ENCODE measurements at regions not wholly inside any gene's neighbourhood (a gene's known extent, or its start where the extent isn't known, plus 50 kb on each side); places are given as distances from the start of the nearest gene placed in this dataset.
"Not testable (repeated sequence)": the region's sequence is repeated elsewhere in the genome, so short reads cannot be mapped to it uniquely, and the experiment has no call there.

DNA sequence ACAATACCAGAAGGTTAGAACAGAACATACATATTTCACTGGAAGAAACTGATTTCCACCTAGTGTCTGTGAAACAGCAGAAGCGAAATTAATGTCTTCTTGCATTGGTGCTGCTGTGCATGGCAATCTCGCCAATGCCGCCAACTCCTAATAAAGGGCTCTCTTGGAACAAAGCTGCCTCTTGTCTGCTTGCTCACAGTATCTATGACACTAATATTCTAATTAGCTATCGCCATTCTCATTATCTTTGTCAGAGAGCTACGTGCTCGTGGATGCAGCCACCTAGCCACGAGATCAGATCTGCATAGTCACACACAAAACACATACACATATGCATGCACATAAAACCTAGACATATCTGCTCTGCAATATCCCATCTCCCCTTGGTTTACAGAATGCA lies 145.9 kb upstream of the OLIG3 start:
- CTCF ChIA-PET, result no interaction called here
- POLR2A ChIA-PET, result no interaction called here
- in situ Hi-C loops (cut with HindIII; ENCODE audit: low pct_unique_long_range_greater_than_20kb, low sequenced_read_pairs), result no loop called here

DNA sequence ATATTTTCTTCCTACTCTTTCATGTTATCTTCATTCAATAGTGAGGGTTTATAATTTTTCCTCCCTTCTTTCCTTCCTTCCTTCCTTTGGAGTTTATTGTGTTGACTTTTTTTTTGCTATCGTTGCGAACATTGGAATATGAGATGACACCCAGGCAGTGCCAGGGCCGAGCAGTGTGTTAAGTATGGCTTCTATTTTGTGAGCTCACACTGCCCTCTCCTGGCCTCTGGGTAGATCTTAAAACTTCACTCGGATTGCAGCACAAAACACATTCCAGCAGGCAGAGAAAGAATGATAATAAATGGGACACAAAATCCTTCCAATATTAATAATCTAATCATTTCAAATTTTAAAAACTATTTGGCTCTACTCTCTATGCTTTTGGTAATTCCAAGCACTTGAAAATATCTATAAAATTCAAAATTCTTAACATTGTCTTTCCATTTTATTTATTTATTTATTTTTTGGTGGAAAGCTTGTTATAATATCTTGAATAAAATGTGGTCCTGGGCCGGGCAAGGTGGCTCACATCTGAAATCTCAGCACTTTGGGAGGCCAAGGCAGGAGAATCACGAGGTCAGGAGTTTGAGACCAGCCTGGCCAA lies 147.4 kb upstream of the OLIG3 start:
- DNase-seq (ENCODE audit: low read depth, low spot score) (peak; percentile 32), ATAC-seq (peak; percentile 99)
- intact Hi-C loops (cut with micrococcal nuclease; ENCODE audit: unreplicated experiment), result loop anchor here (1.0 to 5.0 kb wide), 3 partner anchors 299 to 549 kb away; no protein-coding TSS in a partner anchor
- no peak overlapping the region for H3K27ac ChIP-seq (ENCODE audit: low read length)
- H3K9me3 ChIP-seq (ENCODE audit: control insufficient read depth, insufficient read depth, low read depth, low read length), result no peaks in the 10 kb centered on the region
- in situ Hi-C loops (cut with HindIII; ENCODE audit: low pct_unique_long_range_greater_than_20kb, low sequenced_read_pairs), result no loop called here
- CTCF ChIA-PET, result interaction anchor here (0.6 to 1.1 kb wide), 5 partner anchors 54 to 547 kb away, joined by 3 to 10 read pairs (median 3); no protein-coding TSS in a partner anchor
- H3K27me3 ChIP-seq (ENCODE audit: control insufficient read depth, insufficient read depth, low read length), result no peaks in the 10 kb centered on the region
- no TSS peak for BruUV-seq (replicated peaks)
- H3K36me3 ChIP-seq (ENCODE audit: control insufficient read depth, insufficient read depth, low read length), result no peaks in the 10 kb centered on the region
- H3K4me1 ChIP-seq (ENCODE audit: control insufficient read depth, insufficient read depth, low read length), result no peaks in the 10 kb centered on the region
- TF ChIP-seq TCF7L2 (IDR thresholded peaks at IDR 0.05; ENCODE audit: low read depth, low read length), result no peak
- TF ChIP-seq, protein P1, sequence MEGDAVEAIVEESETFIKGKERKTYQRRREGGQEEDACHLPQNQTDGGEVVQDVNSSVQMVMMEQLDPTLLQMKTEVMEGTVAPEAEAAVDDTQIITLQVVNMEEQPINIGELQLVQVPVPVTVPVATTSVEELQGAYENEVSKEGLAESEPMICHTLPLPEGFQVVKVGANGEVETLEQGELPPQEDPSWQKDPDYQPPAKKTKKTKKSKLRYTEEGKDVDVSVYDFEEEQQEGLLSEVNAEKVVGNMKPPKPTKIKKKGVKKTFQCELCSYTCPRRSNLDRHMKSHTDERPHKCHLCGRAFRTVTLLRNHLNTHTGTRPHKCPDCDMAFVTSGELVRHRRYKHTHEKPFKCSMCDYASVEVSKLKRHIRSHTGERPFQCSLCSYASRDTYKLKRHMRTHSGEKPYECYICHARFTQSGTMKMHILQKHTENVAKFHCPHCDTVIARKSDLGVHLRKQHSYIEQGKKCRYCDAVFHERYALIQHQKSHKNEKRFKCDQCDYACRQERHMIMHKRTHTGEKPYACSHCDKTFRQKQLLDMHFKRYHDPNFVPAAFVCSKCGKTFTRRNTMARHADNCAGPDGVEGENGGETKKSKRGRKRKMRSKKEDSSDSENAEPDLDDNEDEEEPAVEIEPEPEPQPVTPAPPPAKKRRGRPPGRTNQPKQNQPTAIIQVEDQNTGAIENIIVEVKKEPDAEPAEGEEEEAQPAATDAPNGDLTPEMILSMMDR (IDR thresholded peaks at IDR 0.05), result peak; percentile 81
- POLR2A ChIA-PET, result interaction anchor here (0.6 kb wide), 1 partner anchor 459 kb away, joined by 4 read pairs; no protein-coding TSS in a partner anchor
- H3K4me3 ChIP-seq (ENCODE audit: low read depth in 2 of 2, low read length in 2 of 2), result no peak overlapping the region

More for the DNA sequence above, 145.9 kb upstream of the OLIG3 start:
- H3K4me1 ChIP-seq (ENCODE audit: control insufficient read depth, insufficient read depth, low read length), result no peaks in the 10 kb centered on the region
- intact Hi-C loops (cut with micrococcal nuclease; ENCODE audit: unreplicated experiment), result loop anchor here (2.0 to 5.0 kb wide), 2 partner anchors 297 to 548 kb away; no protein-coding TSS in a partner anchor
- no peak overlapping the region for H3K27ac ChIP-seq (ENCODE audit: low read length)
- H3K36me3 ChIP-seq (ENCODE audit: control insufficient read depth, insufficient read depth, low read length), result no peaks in the 10 kb centered on the region
- H3K9me3 ChIP-seq (ENCODE audit: control insufficient read depth, insufficient read depth, low read depth, low read length), result no peaks in the 10 kb centered on the region
- DNase-seq (ENCODE audit: low read depth, low spot score), result no peak
- no TSS peak for BruUV-seq (replicated peaks)
- no peak for ATAC-seq
- TF ChIP-seq, protein P1 (IDR thresholded peaks at IDR 0.05), result no peak
- TF ChIP-seq SIN3A (IDR thresholded peaks at IDR 0.05; ENCODE audit: borderline replicate concordance, insufficient read depth, low read depth, low read length) (no peak), POLR2AphosphoS5 (IDR thresholded peaks at IDR 0.05; ENCODE audit: low read depth, low read length) (no peak), TCF7L2 (IDR thresholded peaks at IDR 0.05; ENCODE audit: low read depth, low read length) (no peak)
- TF ChIP-seq, protein P2, sequence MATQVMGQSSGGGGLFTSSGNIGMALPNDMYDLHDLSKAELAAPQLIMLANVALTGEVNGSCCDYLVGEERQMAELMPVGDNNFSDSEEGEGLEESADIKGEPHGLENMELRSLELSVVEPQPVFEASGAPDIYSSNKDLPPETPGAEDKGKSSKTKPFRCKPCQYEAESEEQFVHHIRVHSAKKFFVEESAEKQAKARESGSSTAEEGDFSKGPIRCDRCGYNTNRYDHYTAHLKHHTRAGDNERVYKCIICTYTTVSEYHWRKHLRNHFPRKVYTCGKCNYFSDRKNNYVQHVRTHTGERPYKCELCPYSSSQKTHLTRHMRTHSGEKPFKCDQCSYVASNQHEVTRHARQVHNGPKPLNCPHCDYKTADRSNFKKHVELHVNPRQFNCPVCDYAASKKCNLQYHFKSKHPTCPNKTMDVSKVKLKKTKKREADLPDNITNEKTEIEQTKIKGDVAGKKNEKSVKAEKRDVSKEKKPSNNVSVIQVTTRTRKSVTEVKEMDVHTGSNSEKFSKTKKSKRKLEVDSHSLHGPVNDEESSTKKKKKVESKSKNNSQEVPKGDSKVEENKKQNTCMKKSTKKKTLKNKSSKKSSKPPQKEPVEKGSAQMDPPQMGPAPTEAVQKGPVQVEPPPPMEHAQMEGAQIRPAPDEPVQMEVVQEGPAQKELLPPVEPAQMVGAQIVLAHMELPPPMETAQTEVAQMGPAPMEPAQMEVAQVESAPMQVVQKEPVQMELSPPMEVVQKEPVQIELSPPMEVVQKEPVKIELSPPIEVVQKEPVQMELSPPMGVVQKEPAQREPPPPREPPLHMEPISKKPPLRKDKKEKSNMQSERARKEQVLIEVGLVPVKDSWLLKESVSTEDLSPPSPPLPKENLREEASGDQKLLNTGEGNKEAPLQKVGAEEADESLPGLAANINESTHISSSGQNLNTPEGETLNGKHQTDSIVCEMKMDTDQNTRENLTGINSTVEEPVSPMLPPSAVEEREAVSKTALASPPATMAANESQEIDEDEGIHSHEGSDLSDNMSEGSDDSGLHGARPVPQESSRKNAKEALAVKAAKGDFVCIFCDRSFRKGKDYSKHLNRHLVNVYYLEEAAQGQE (IDR thresholded peaks at IDR 0.05; ENCODE audit: insufficient read depth in 1 of 2, low read depth in 2 of 2, low read length in 1 of 2), result no peak
- no peaks in the 10 kb centered on the region for H3K27me3 ChIP-seq (ENCODE audit: control insufficient read depth, insufficient read depth, low read length)
- H3K4me3 ChIP-seq (ENCODE audit: low read depth in 2 of 2, low read length in 2 of 2), result no peak overlapping the region

DNA sequence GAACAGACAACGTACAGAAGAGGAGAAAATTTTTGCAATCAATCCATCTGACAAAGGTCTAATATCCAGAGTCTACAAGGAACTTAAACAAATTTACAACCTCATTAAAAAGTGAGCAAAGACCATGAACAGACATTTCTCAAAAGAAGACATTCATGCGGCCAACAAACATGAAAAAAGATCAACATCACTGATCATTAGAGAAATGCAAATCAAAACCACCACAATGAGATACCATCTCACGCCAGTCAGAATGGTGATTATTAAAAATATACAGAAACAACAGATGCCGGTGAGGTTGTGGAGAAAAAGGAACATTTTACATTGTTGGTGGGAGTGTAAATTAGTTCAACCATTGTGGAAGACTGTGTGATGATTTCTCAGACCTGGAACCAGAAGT lies 149.0 kb upstream of the OLIG3 start:
- POLR2A ChIA-PET, result not testable (repeated sequence)

DNA sequence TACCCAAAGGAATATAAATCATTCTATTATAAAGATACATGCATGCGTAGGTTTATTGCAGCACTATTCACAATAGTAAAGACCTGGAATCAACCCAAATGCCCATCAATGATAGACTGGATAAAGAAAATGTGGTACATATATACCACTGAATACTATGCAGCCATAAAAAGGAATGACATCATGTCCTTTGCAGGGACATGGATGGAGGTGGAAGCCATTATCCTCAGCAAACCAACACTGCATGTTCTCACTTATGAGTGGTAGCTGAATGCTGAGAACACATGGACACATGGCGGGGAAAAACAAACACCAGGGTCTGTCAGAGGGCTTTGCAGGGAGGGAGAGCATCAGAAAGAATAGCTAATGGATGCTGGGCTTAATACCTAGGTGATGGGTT lies 149.4 kb upstream of the OLIG3 start:
- H3K36me3 ChIP-seq (ENCODE audit: control insufficient read depth, insufficient read depth, low read length); ATAC-seq; POLR2A ChIA-PET; H3K27ac ChIP-seq (ENCODE audit: low read length); H3K27me3 ChIP-seq (ENCODE audit: control insufficient read depth, insufficient read depth, low read length); H3K9me3 ChIP-seq (ENCODE audit: control insufficient read depth, insufficient read depth, low read depth, low read length); CTCF ChIA-PET; DNase-seq (ENCODE audit: low read depth, low spot score); H3K4me3 ChIP-seq (ENCODE audit: low read depth in 2 of 2, low read length in 2 of 2); in situ Hi-C loops (cut with HindIII; ENCODE audit: low pct_unique_long_range_greater_than_20kb, low sequenced_read_pairs); BruUV-seq (replicated peaks); H3K4me1 ChIP-seq (ENCODE audit: control insufficient read depth, insufficient read depth, low read length): not testable (repeated sequence)
- intact Hi-C loops (cut with micrococcal nuclease; ENCODE audit: unreplicated experiment), result loop anchor here (5.0 kb wide), 1 partner anchor 551 kb away; no protein-coding TSS in a partner anchor

More for the DNA sequence above, 149.0 kb upstream of the OLIG3 start:
- CTCF ChIA-PET; H3K4me3 ChIP-seq (ENCODE audit: low read depth in 2 of 2, low read length in 2 of 2); H3K9me3 ChIP-seq (ENCODE audit: control insufficient read depth, insufficient read depth, low read depth, low read length); H3K36me3 ChIP-seq (ENCODE audit: control insufficient read depth, insufficient read depth, low read length); DNase-seq (ENCODE audit: low read depth, low spot score); H3K27me3 ChIP-seq (ENCODE audit: control insufficient read depth, insufficient read depth, low read length); BruUV-seq (replicated peaks); H3K27ac ChIP-seq (ENCODE audit: low read length); H3K4me1 ChIP-seq (ENCODE audit: control insufficient read depth, insufficient read depth, low read length); ATAC-seq; in situ Hi-C loops (cut with HindIII; ENCODE audit: low pct_unique_long_range_greater_than_20kb, low sequenced_read_pairs): not testable (repeated sequence)
- intact Hi-C loops (cut with micrococcal nuclease; ENCODE audit: unreplicated experiment), result loop anchor here (5.0 kb wide), 1 partner anchor 551 kb away; no protein-coding TSS in a partner anchor

Data from Panc1 (cell line).